ENCODE measurements at regions not wholly inside any gene's neighbourhood (a gene's known extent, or its start where the extent isn't known, plus 50 kb on each side); places are given as distances from the start of the nearest gene placed in this dataset.

- TF ChIP-seq BRCA1 (IDR thresholded peaks at IDR 0.05; ENCODE audit: low read depth, low read length), result no peak
- TF ChIP-seq CTCF (IDR thresholded peaks at IDR 0.05; ENCODE audit: control extremely low read depth in 1 of 3, insufficient read depth in 1 of 3, low read depth in 1 of 3, low read length in 3 of 3), result no peak
- TF ChIP-seq POLR2A (IDR thresholded peaks at IDR 0.05; ENCODE audit: control extremely low read depth in 1 of 2, low read depth in 2 of 2, low read length in 2 of 2), result no peak
- TF ChIP-seq RAD21 (IDR thresholded peaks at IDR 0.05 in 1 of 2, conservative IDR thresholded peaks at IDR 0.05 in 1 of 2; ENCODE audit: low read depth in 2 of 2, low read length in 2 of 2), result no peak
- no peak for TF ChIP-seq EZH2 (IDR thresholded peaks at IDR 0.05; ENCODE audit: low read depth, low read length, severe bottlenecking)
- TF ChIP-seq EP300 (IDR thresholded peaks at IDR 0.05; ENCODE audit: borderline replicate concordance in 1 of 2, low read depth in 2 of 2, low read length in 2 of 2), result no peak
- no peak for TF ChIP-seq SP1 (IDR thresholded peaks at IDR 0.05; ENCODE audit: low read depth, low read length)
- TF ChIP-seq SIX5 (IDR thresholded peaks at IDR 0.05; ENCODE audit: low read depth, low read length), result no peak
- no peak for TF ChIP-seq CHD2 (IDR thresholded peaks at IDR 0.05; ENCODE audit: low read length)
- no peak for TF ChIP-seq ZNF274 (IDR thresholded peaks at IDR 0.05; ENCODE audit: borderline replicate concordance, extremely low read depth, low read length)
- TF ChIP-seq SIN3A (conservative IDR thresholded peaks at IDR 0.05 in 1 of 2, IDR thresholded peaks at IDR 0.05 in 1 of 2; ENCODE audit: low read depth in 1 of 2, low read length in 2 of 2), result no peak
- TF ChIP-seq POLR2AphosphoS5 (IDR thresholded peaks at IDR 0.05; ENCODE audit: low read depth, low read length), result no peak
- TF ChIP-seq KDM1A (IDR thresholded peaks at IDR 0.05; ENCODE audit: borderline replicate concordance, low read length), result no peak
- TF ChIP-seq TEAD4 (IDR thresholded peaks at IDR 0.05; ENCODE audit: low read depth, low read length), result no peak
These were observed 89.7 kb downstream of the MAF start for GRCh38 chr16:79510879-79511278.

Measured in H1 (cell line).